ENCODE measurements at regions not wholly inside any gene's neighbourhood (a gene's known extent, or its start where the extent isn't known, plus 50 kb on each side); places are given as distances from the start of the nearest gene placed in this dataset.

- Histone ChIP-seq H3K23ac (ENCODE audit: low read length in 2 of 2) (no peak overlapping the region), H2AFZ (ENCODE audit: low read depth, low read length) (no peak overlapping the region), H3K4ac (ENCODE audit: low read depth in 1 of 2, low read length in 2 of 2) (no peak overlapping the region), H2BK15ac (ENCODE audit: low read depth, poor library complexity, severe bottlenecking) (no peak overlapping the region), H3K4me3 (ENCODE audit: insufficient read depth in 1 of 2, low read depth in 1 of 2, low read length in 2 of 2) (no peak overlapping the region), H3K4me2 (ENCODE audit: low read length, poor library complexity, severe bottlenecking) (no peak overlapping the region), H3K36me3 (ENCODE audit: control insufficient read depth in 1 of 2, insufficient read depth in 2 of 2, low read depth in 1 of 2, low read length in 2 of 2) (no peaks in the 10 kb centered on the region), H2BK12ac (ENCODE audit: low read length in 2 of 2) (no peak overlapping the region), H4K8ac (ENCODE audit: low read length) (no peak overlapping the region), H2AK5ac (ENCODE audit: low read length, severe bottlenecking) (no peak overlapping the region), H2BK5ac (ENCODE audit: low read depth, low read length, poor library complexity, severe bottlenecking) (no peak overlapping the region), H3K14ac (ENCODE audit: low read length in 2 of 2) (no peak overlapping the region), H3K18ac (ENCODE audit: low read depth in 1 of 2, low read length in 2 of 2) (no peak overlapping the region), H3K79me1 (replicated peaks; ENCODE audit: low read length, poor library complexity, severe bottlenecking) (no peaks in the 10 kb centered on the region), H2BK120ac (ENCODE audit: low read depth, low read length) (no peak overlapping the region), H3K9me3 (ENCODE audit: control insufficient read depth, low read length) (peaks cover 11% of the 10 kb centered on the region), H3K4me1 (ENCODE audit: control insufficient read depth, insufficient read depth, low read depth, low read length) (no peaks in the 10 kb centered on the region), H3K27ac (ENCODE audit: low read length, poor library complexity, severe bottlenecking) (no peak overlapping the region), H4K91ac (ENCODE audit: low read length) (no peak overlapping the region), H3K9ac (ENCODE audit: low read length) (no peak overlapping the region), H3K27me3 (ENCODE audit: control insufficient read depth in 1 of 2, insufficient read depth in 1 of 2, low read length in 2 of 2) (no peaks in the 10 kb centered on the region)
- 10% methylated on average over 2 of the region's 2 CpGs for WGBS
- peak; percentile 51 for DNase-seq
Measured at GRCh38 chr6:155645325-155645724, 189.7 kb upstream of the NOX3 start.

GRCh38 chr6:155641603-155642002, 186.0 kb upstream of the NOX3 start:
- no peaks in the 10 kb centered on the region for H3K4me1 ChIP-seq (ENCODE audit: control insufficient read depth, insufficient read depth, low read depth, low read length)
- no peak overlapping the region for H2BK15ac ChIP-seq (ENCODE audit: low read depth, poor library complexity, severe bottlenecking)
- no peak overlapping the region for H3K23ac ChIP-seq (ENCODE audit: low read length in 2 of 2)
- no peak overlapping the region for H3K14ac ChIP-seq (ENCODE audit: low read length in 2 of 2)
- no peaks in the 10 kb centered on the region for H3K79me1 ChIP-seq (replicated peaks; ENCODE audit: low read length, poor library complexity, severe bottlenecking)
- H3K4ac ChIP-seq (ENCODE audit: low read depth in 1 of 2, low read length in 2 of 2) = no peak overlapping the region
- H3K4me2 ChIP-seq (ENCODE audit: low read length, poor library complexity, severe bottlenecking) = no peak overlapping the region
- H4K91ac ChIP-seq (ENCODE audit: low read length) = no peak overlapping the region
- H3K9me3 ChIP-seq (ENCODE audit: control insufficient read depth, low read length) = peaks cover 19% of the 10 kb centered on the region
- no peaks in the 10 kb centered on the region for H3K36me3 ChIP-seq (ENCODE audit: control insufficient read depth in 1 of 2, insufficient read depth in 2 of 2, low read depth in 1 of 2, low read length in 2 of 2)
- no peak overlapping the region for H2BK5ac ChIP-seq (ENCODE audit: low read depth, low read length, poor library complexity, severe bottlenecking)
- no peak overlapping the region for H4K8ac ChIP-seq (ENCODE audit: low read length)
- H3K4me3 ChIP-seq (ENCODE audit: insufficient read depth in 1 of 2, low read depth in 1 of 2, low read length in 2 of 2) = no peak overlapping the region
- no peak overlapping the region for H2BK120ac ChIP-seq (ENCODE audit: low read depth, low read length)
- no peak overlapping the region for H3K9ac ChIP-seq (ENCODE audit: low read length)
- H2AK5ac ChIP-seq (ENCODE audit: low read length, severe bottlenecking) = no peak overlapping the region
- no peak overlapping the region for H3K27ac ChIP-seq (ENCODE audit: low read length, poor library complexity, severe bottlenecking)
- H2BK12ac ChIP-seq (ENCODE audit: low read length in 2 of 2) = no peak overlapping the region
- DNase-seq = no peak
- no CpG with 5 or more reads among the region's 1 CpG for WGBS
- no peak overlapping the region for H2AFZ ChIP-seq (ENCODE audit: low read depth, low read length)
- no peaks in the 10 kb centered on the region for H3K27me3 ChIP-seq (ENCODE audit: control insufficient read depth in 1 of 2, insufficient read depth in 1 of 2, low read length in 2 of 2)
- no peak overlapping the region for H3K18ac ChIP-seq (ENCODE audit: low read depth in 1 of 2, low read length in 2 of 2)

- Histone ChIP-seq H3K18ac (ENCODE audit: low read depth in 1 of 2, low read length in 2 of 2) (no peak overlapping the region), H2AFZ (ENCODE audit: low read depth, low read length) (no peak overlapping the region), H3K4ac (ENCODE audit: low read depth in 1 of 2, low read length in 2 of 2) (no peak overlapping the region), H3K23ac (ENCODE audit: low read length in 2 of 2) (no peak overlapping the region), H2BK5ac (ENCODE audit: low read depth, low read length, poor library complexity, severe bottlenecking) (no peak overlapping the region), H2BK120ac (ENCODE audit: low read depth, low read length) (no peak overlapping the region), H3K4me2 (ENCODE audit: low read length, poor library complexity, severe bottlenecking) (no peak overlapping the region), H2BK15ac (ENCODE audit: low read depth, poor library complexity, severe bottlenecking) (no peak overlapping the region), H3K36me3 (ENCODE audit: control insufficient read depth in 1 of 2, insufficient read depth in 2 of 2, low read depth in 1 of 2, low read length in 2 of 2) (no peaks in the 10 kb centered on the region), H3K4me1 (ENCODE audit: control insufficient read depth, insufficient read depth, low read depth, low read length) (no peaks in the 10 kb centered on the region), H2AK5ac (ENCODE audit: low read length, severe bottlenecking) (no peak overlapping the region), H3K14ac (ENCODE audit: low read length in 2 of 2) (no peak overlapping the region), H4K8ac (ENCODE audit: low read length) (no peak overlapping the region), H2BK12ac (ENCODE audit: low read length in 2 of 2) (no peak overlapping the region), H4K91ac (ENCODE audit: low read length) (no peak overlapping the region), H3K9ac (ENCODE audit: low read length) (no peak overlapping the region), H3K4me3 (ENCODE audit: insufficient read depth in 1 of 2, low read depth in 1 of 2, low read length in 2 of 2) (no peak overlapping the region), H3K79me1 (replicated peaks; ENCODE audit: low read length, poor library complexity, severe bottlenecking) (no peaks in the 10 kb centered on the region), H3K9me3 (ENCODE audit: control insufficient read depth, low read length) (peaks cover 21% of the 10 kb centered on the region), H3K27ac (ENCODE audit: low read length, poor library complexity, severe bottlenecking) (no peak overlapping the region), H3K27me3 (ENCODE audit: control insufficient read depth in 1 of 2, insufficient read depth in 1 of 2, low read length in 2 of 2) (no peaks in the 10 kb centered on the region)
- DNase-seq = no peak
- no CpG with 5 or more reads among the region's 1 CpG for WGBS
Measured at GRCh38 chr6:155638200-155638599, 182.6 kb upstream of the NOX3 start.

GRCh38 chr6:155635416-155635815, 179.8 kb upstream of the NOX3 start:
- H3K23ac ChIP-seq (ENCODE audit: low read length in 2 of 2) = no peak overlapping the region
- H3K4ac ChIP-seq (ENCODE audit: low read depth in 1 of 2, low read length in 2 of 2) = no peak overlapping the region
- no peaks in the 10 kb centered on the region for H3K36me3 ChIP-seq (ENCODE audit: control insufficient read depth in 1 of 2, insufficient read depth in 2 of 2, low read depth in 1 of 2, low read length in 2 of 2)
- WGBS = 88% methylated on average over 3 of the region's 3 CpGs
- no peak overlapping the region for H2AK5ac ChIP-seq (ENCODE audit: low read length, severe bottlenecking)
- peaks cover 13% of the 10 kb centered on the region for H3K9me3 ChIP-seq (ENCODE audit: control insufficient read depth, low read length)
- DNase-seq = no peak
- no peak overlapping the region for H3K4me3 ChIP-seq (ENCODE audit: insufficient read depth in 1 of 2, low read depth in 1 of 2, low read length in 2 of 2)
- no peaks in the 10 kb centered on the region for H3K79me1 ChIP-seq (replicated peaks; ENCODE audit: low read length, poor library complexity, severe bottlenecking)
- H3K9ac ChIP-seq (ENCODE audit: low read length) = no peak overlapping the region
- H4K8ac ChIP-seq (ENCODE audit: low read length) = no peak overlapping the region
- H2BK15ac ChIP-seq (ENCODE audit: low read depth, poor library complexity, severe bottlenecking) = no peak overlapping the region
- H3K27ac ChIP-seq (ENCODE audit: low read length, poor library complexity, severe bottlenecking) = no peak overlapping the region
- H3K14ac ChIP-seq (ENCODE audit: low read length in 2 of 2) = no peak overlapping the region
- H3K4me2 ChIP-seq (ENCODE audit: low read length, poor library complexity, severe bottlenecking) = no peak overlapping the region
- no peaks in the 10 kb centered on the region for H3K27me3 ChIP-seq (ENCODE audit: control insufficient read depth in 1 of 2, insufficient read depth in 1 of 2, low read length in 2 of 2)
- no peak overlapping the region for H4K91ac ChIP-seq (ENCODE audit: low read length)
- no peaks in the 10 kb centered on the region for H3K4me1 ChIP-seq (ENCODE audit: control insufficient read depth, insufficient read depth, low read depth, low read length)
- H3K18ac ChIP-seq (ENCODE audit: low read depth in 1 of 2, low read length in 2 of 2) = no peak overlapping the region
- H2BK120ac ChIP-seq (ENCODE audit: low read depth, low read length) = no peak overlapping the region
- no peak overlapping the region for H2BK12ac ChIP-seq (ENCODE audit: low read length in 2 of 2)
- H2AFZ ChIP-seq (ENCODE audit: low read depth, low read length) = no peak overlapping the region
- H2BK5ac ChIP-seq (ENCODE audit: low read depth, low read length, poor library complexity, severe bottlenecking) = no peak overlapping the region
